ENCODE measurements at regions not wholly inside any gene's neighbourhood (a gene's known extent, or its start where the extent isn't known, plus 50 kb on each side); places are given as distances from the start of the nearest gene placed in this dataset.

DNA sequence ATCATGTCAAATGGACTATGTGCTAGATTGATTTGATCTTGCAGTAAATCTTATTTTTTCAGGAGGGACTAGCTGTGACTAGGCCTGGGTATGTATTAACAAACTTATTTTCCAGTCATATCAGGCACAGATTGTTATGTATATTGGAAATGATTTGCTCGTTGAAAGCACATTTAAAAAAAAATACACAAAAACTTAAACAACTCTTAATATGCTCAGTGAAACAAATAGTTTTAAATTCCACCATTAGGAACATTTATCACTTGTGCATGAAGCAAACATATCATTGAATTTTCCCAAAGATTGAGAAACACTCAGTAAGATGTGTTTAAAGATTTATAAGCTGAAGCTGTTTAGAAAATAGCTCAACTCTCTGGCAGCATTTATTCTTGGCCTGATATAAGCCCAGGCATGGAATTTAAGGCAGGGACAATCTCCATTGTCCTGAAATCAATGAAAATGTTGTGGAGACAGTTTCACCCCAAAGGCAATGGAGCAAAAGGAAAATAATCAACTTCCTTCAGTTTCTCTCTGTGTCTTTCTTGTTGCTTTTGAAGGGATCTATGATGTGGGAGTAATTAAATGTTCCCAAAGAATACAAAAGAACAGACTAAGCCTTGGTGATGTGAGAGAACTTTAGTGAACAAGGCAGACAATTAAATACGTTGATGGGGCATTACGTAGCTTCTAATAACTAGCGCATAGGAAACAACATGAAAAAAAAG lies 250.3 kb downstream of the GPR37 start:
- H3K9me3 ChIP-seq (ENCODE audit: low read length): 0 out of 2 replicates have a peak, but pooled peaks cover 12% of the 10 kb centered on the region
- no peaks in the 10 kb centered on the region for H3K79me2 ChIP-seq (ENCODE audit: insufficient read depth, low read length)
- ATAC-seq: no peak
- WGBS (ENCODE audit: low lambda C conversion rate): 33% methylated on average over 4 of the region's 4 CpGs
- H3K27me3 ChIP-seq (ENCODE audit: control insufficient read depth in 1 of 2, insufficient read depth in 2 of 2, low read length in 2 of 2): no peaks in the 10 kb centered on the region; a peak in 1 of 5 replicates
- CTCF ChIA-PET (ENCODE audit: low intra/inter-chr PET ratio, low total read pairs): no interaction called here
- no peak for TF ChIP-seq ZBTB46 (CRISPR knock-in tag; IDR thresholded peaks at IDR 0.05; ENCODE audit: borderline replicate concordance)
- TF ChIP-seq FOXC1 (CRISPR knock-in tag; IDR thresholded peaks at IDR 0.05; ENCODE audit: borderline replicate concordance): no peak
- no peak for TF ChIP-seq KDM6A (CRISPR knock-in tag; IDR thresholded peaks at IDR 0.05; ENCODE audit: low read depth)
- no peak for TF ChIP-seq CENPX (CRISPR knock-in tag; IDR thresholded peaks at IDR 0.05)
- H3K4me3 ChIP-seq (replicated peaks in 1 of 3; ENCODE audit: insufficient read depth in 1 of 3, low read depth in 2 of 3, low read length in 3 of 3): no peak overlapping the region
- no peaks in the 10 kb centered on the region for H4K20me1 ChIP-seq (ENCODE audit: insufficient read depth, low read length)
- no TSS peak for BruUV-seq (replicated peaks)
- H3K36me3 ChIP-seq (replicated peaks in 1 of 2; ENCODE audit: control insufficient read depth in 1 of 2, insufficient read depth in 2 of 2, low read length in 2 of 2): no peaks in the 10 kb centered on the region
- POLR2A ChIA-PET: no interaction called here
- in situ Hi-C loops (cut with HindIII; ENCODE audit: extremely low pct_ligation_motif_present, low pct_unique_long_range_greater_than_20kb): no loop called here
- no peak overlapping the region for H3K4me2 ChIP-seq (ENCODE audit: low read depth, low read length)
- no peak for FAIRE-seq
- H3K4me1 ChIP-seq (ENCODE audit: insufficient read depth, low read length): no peaks in the 10 kb centered on the region
- no peak overlapping the region for H3K9ac ChIP-seq (ENCODE audit: insufficient read depth, low read depth, low read length)
- H2AFZ ChIP-seq (ENCODE audit: low read length): no peak overlapping the region
- H3K27ac ChIP-seq (ENCODE audit: extremely low read length, insufficient read depth, low read length): no peak overlapping the region
- intact Hi-C loops (cut with micrococcal nuclease; ENCODE audit: unreplicated experiment): no loop called here
- no peak for DNase-seq (ENCODE audit: low spot score)

- Histone ChIP-seq H3K9me3 (ENCODE audit: low read length) (0 out of 2 replicates have a peak, but pooled peaks cover 5% of the 10 kb centered on the region), H3K4me1 (ENCODE audit: insufficient read depth, low read length) (no peaks in the 10 kb centered on the region), H3K27ac (ENCODE audit: extremely low read length, insufficient read depth, low read length) (no peak overlapping the region), H3K4me2 (ENCODE audit: low read depth, low read length) (no peak overlapping the region), H3K36me3 (replicated peaks in 1 of 2; ENCODE audit: control insufficient read depth in 1 of 2, insufficient read depth in 2 of 2, low read length in 2 of 2) (no peaks in the 10 kb centered on the region), H3K27me3 (ENCODE audit: control insufficient read depth in 1 of 2, insufficient read depth in 2 of 2, low read length in 2 of 2) (no peaks in the 10 kb centered on the region; a peak in 1 of 5 replicates), H3K4me3 (replicated peaks in 1 of 3; ENCODE audit: insufficient read depth in 1 of 3, low read depth in 2 of 3, low read length in 3 of 3) (no peak overlapping the region), H4K20me1 (ENCODE audit: insufficient read depth, low read length) (no peaks in the 10 kb centered on the region), H3K9ac (ENCODE audit: insufficient read depth, low read depth, low read length) (no peak overlapping the region), H2AFZ (ENCODE audit: low read length) (no peak overlapping the region), H3K79me2 (ENCODE audit: insufficient read depth, low read length) (no peaks in the 10 kb centered on the region)
- ATAC-seq: no peak
- TF ChIP-seq, protein P1, sequence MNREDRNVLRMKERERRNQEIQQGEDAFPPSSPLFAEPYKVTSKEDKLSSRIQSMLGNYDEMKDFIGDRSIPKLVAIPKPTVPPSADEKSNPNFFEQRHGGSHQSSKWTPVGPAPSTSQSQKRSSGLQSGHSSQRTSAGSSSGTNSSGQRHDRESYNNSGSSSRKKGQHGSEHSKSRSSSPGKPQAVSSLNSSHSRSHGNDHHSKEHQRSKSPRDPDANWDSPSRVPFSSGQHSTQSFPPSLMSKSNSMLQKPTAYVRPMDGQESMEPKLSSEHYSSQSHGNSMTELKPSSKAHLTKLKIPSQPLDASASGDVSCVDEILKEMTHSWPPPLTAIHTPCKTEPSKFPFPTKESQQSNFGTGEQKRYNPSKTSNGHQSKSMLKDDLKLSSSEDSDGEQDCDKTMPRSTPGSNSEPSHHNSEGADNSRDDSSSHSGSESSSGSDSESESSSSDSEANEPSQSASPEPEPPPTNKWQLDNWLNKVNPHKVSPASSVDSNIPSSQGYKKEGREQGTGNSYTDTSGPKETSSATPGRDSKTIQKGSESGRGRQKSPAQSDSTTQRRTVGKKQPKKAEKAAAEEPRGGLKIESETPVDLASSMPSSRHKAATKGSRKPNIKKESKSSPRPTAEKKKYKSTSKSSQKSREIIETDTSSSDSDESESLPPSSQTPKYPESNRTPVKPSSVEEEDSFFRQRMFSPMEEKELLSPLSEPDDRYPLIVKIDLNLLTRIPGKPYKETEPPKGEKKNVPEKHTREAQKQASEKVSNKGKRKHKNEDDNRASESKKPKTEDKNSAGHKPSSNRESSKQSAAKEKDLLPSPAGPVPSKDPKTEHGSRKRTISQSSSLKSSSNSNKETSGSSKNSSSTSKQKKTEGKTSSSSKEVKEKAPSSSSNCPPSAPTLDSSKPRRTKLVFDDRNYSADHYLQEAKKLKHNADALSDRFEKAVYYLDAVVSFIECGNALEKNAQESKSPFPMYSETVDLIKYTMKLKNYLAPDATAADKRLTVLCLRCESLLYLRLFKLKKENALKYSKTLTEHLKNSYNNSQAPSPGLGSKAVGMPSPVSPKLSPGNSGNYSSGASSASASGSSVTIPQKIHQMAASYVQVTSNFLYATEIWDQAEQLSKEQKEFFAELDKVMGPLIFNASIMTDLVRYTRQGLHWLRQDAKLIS (CRISPR knock-in tag; IDR thresholded peaks at IDR 0.05): no peak
- TF ChIP-seq JUND (CRISPR knock-in tag; IDR thresholded peaks at IDR 0.05) (no peak), SRY (CRISPR knock-in tag; IDR thresholded peaks at IDR 0.05) (no peak), FIP1L1 (IDR thresholded peaks at IDR 0.05; ENCODE audit: borderline replicate concordance, insufficient read depth, low read depth, low read length) (no peak)
- no TSS peak for BruUV-seq (replicated peaks)
- intact Hi-C loops (cut with micrococcal nuclease; ENCODE audit: unreplicated experiment) (no loop called here), in situ Hi-C loops (cut with HindIII; ENCODE audit: extremely low pct_ligation_motif_present, low pct_unique_long_range_greater_than_20kb) (no loop called here)
- 0% methylated on average over 2 of the region's 2 CpGs for WGBS (ENCODE audit: low lambda C conversion rate)
- CTCF ChIA-PET (ENCODE audit: low intra/inter-chr PET ratio, low total read pairs): no interaction called here
- FAIRE-seq: no peak
- DNase-seq (ENCODE audit: low spot score): no peak
- POLR2A ChIA-PET: no interaction called here
These were observed 251.1 kb downstream of the GPR37 start for GRCh38 chr7:124514471-124514870.
